Astrocyte of the spinal cord (primary cell): ENCODE measurements at regions not wholly inside any gene's neighbourhood (a gene's known extent, or its start where the extent isn't known, plus 50 kb on each side); places are given as distances from the start of the nearest gene placed in this dataset.
"Not testable (repeated sequence)": the region's sequence is repeated elsewhere in the genome, so short reads cannot be mapped to it uniquely, and the experiment has no call there.

Experiments
- DNase-seq: peaks from one replicate; pipeline ENCODE4 v3.0.0; 2011; ENCODE audit warnings: low read depth, low spot score
- H3K4me3 ChIP-seq: 2 replicates; pipeline ENCODE4 v1.5.1; 2011; ENCODE audit warnings: low read depth, mild to moderate bottlenecking, low read length, moderate library complexity
- in situ Hi-C: cut with HindIII; loops from 2 replicates; pipeline ENCODE4 v1.10.0; 2017; ENCODE audit warnings: low sequenced_read_pairs
- TF ChIP-seq, protein P1 (sequence below): IDR thresholded peaks from 2 replicates; pipeline ENCODE4 v1.5.1; 2012; ENCODE audit warnings: low read depth, mild to moderate bottlenecking, low read length, inconsistent platforms

DNA sequence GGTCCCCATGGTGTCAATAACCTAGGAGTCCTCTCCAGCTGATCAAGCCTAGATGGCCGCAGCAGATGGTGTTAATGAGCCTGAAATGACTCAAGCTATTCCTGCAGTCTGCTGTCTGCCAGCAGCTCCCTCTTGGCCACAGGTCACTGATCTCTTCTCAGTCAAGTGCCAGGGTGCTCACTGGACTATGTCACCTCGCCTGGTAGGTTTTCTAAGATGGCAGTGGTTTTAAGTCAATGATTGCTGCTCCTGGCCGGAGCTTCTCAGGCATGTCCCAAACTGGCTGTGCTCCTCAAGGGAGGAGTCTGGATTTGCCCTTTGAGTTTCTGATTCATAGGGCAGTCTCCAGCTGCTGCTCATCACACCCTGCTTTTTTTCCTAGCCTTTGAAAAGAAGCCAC, 58.6 kb upstream of the SHISA6 start:
- TF ChIP-seq, protein P1, sequence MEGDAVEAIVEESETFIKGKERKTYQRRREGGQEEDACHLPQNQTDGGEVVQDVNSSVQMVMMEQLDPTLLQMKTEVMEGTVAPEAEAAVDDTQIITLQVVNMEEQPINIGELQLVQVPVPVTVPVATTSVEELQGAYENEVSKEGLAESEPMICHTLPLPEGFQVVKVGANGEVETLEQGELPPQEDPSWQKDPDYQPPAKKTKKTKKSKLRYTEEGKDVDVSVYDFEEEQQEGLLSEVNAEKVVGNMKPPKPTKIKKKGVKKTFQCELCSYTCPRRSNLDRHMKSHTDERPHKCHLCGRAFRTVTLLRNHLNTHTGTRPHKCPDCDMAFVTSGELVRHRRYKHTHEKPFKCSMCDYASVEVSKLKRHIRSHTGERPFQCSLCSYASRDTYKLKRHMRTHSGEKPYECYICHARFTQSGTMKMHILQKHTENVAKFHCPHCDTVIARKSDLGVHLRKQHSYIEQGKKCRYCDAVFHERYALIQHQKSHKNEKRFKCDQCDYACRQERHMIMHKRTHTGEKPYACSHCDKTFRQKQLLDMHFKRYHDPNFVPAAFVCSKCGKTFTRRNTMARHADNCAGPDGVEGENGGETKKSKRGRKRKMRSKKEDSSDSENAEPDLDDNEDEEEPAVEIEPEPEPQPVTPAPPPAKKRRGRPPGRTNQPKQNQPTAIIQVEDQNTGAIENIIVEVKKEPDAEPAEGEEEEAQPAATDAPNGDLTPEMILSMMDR, result no peak
- in situ Hi-C loops, result no loop called here
- no peak for DNase-seq
- H3K4me3 ChIP-seq, result no peak overlapping the region

DNA sequence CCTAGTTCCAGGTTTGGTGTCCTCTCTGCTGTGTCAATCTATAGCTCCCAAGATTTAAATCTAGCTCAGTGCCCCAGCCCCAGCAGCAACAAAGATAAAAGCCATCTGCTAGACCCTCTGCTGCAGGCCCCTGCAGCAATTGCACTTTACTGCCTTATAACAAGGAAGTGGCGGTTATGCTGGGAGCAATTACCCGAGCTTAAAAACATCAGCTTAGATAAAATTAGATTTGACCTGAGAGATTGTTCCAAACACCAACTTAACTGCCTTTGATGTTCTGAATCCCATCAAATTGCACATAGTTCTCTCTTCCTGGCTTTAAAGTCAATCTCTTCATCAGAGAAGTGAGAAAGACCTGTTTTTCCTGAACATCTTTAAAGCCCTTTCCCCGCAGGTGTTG, 62.4 kb upstream of the SHISA6 start:
- DNase-seq, result no peak
- H3K4me3 ChIP-seq, result no peak overlapping the region
- in situ Hi-C loops, result no loop called here
- TF ChIP-seq, protein P1, result no peak

GRCh38 chr17:11177340-11177739, 63.7 kb upstream of the SHISA6 start:
- DNase-seq, result no peak
- TF ChIP-seq, protein P1, result no peak
- in situ Hi-C loops, result no loop called here
- no peak overlapping the region for H3K4me3 ChIP-seq

- H3K4me3 ChIP-seq, result no peak overlapping the region
- TF ChIP-seq, protein P1, result no peak
- no peak for DNase-seq
- in situ Hi-C loops, result no loop called here
Measured at GRCh38 chr17:11176549-11176948, 64.5 kb upstream of the SHISA6 start.

DNA sequence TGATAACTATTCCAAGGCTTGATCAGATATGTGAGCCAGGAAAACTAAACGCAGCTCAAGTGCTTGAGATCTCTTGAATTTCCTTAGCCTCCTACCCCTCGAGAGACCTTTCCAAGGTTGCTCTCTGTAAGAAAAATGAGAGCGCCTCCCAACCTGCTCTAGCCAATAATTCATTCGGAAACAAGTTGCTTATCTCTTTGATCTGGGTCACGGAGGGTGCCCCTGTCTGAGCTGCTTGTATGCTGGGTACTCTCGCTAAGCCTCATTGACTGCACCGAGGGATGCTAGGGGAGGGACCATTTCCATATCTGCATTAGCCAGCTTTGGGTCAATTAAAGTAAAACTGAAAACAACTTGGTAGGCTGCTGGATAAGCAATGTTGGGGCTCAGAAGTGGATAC, 70.1 kb upstream of the SHISA6 start:
- H3K4me3 ChIP-seq, result no peak overlapping the region
- TF ChIP-seq, protein P1, result no peak
- in situ Hi-C loops, result no loop called here
- no peak for DNase-seq

- in situ Hi-C loops, result no loop called here
- no peak overlapping the region for H3K4me3 ChIP-seq
Measured at GRCh38 chr17:11151818-11152425, 89.1 kb upstream of the SHISA6 start.

DNA sequence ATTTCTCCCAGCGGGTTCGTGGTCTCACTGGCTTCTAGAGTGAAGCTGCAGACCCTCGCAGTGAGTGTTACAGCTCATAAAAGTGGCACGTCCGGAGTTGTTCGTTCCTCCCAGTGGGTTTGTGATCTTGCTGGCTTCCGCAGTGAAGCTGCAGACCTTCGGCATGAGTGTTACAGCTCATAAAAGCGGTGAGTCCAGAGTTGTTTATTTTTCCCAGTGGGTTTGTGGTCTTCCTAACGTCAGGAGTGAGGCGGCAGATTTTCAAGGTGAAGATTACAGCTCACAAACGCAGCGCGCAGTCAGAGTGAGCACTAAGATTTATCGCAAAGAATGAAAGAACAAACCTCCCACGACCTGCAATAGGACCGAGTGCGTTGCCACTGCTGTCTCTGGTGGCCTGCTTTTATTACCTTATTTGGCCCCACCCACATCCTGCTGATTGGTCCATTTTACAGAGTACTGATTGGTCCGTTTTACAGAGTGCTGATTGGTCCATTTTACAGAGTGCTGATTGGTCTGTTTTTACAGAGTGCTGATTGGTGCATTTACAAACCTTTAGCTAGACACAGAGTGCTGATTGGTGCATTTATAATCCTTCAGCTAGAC, 90.0 kb upstream of the SHISA6 start:
- in situ Hi-C loops, DNase-seq, H3K4me3 ChIP-seq: not testable (repeated sequence)

More at GRCh38 chr17:11151818-11152425, 89.1 kb upstream of the SHISA6 start:
- no peak for DNase-seq
- TF ChIP-seq, protein P1, result no peak
